Breast epithelium (tissue), 4 donors: ENCODE measurements at regions not wholly inside any gene's neighbourhood (a gene's known extent, or its start where the extent isn't known, plus 50 kb on each side); places are given as distances from the start of the nearest gene placed in this dataset.

Experiments
- DNase-seq, 2 donors: peaks; one replicate each; pipeline ENCODE4 v3.0.0-alpha.2; 2019; ENCODE audit warnings: low spot score in 2 of 2
- H3K27ac ChIP-seq, 2 donors: fragments of 200-600 bp; sonication (generic) in 1 of 2; one replicate each; pipeline ENCODE4 v1.5.1; 2016 to 2019; ENCODE audit warnings: mild to moderate bottlenecking in 1 of 2
- H3K27me3 ChIP-seq, 2 donors: fragments of 200-600 bp; sonication (generic) in 1 of 2; one replicate each; pipeline versions ENCODE4 v1.5.1 to v1.6.0; 2017 to 2019; ENCODE audit warnings: control low read depth in 1 of 2, mild to moderate bottlenecking in 1 of 2
- H3K36me3 ChIP-seq: fragments of 200-600 bp; one replicate; pipeline ENCODE4 v1.5.1; 2019
- H3K4me1 ChIP-seq, 2 donors: fragments of 200-600 bp; sonication (generic); one replicate each; pipeline ENCODE4 v1.5.1; 2016 to 2019; ENCODE audit warnings: control low read depth in 1 of 2
- H3K4me3 ChIP-seq, 3 donors: fragments of 200-600 bp; sonication (generic); 1 replicate in 2 of 3; 2 replicates in 1 of 3; pipeline ENCODE4 v1.5.1; 2016 to 2019; ENCODE audit warnings: mild to moderate bottlenecking in 3 of 3, moderate library complexity in 2 of 3
- H3K9me3 ChIP-seq, 2 donors: fragments of 200-600 bp; sonication (generic) in 1 of 2; one replicate each; pipeline ENCODE4 v1.5.1; 2016 to 2019; ENCODE audit warnings: control low read depth in 1 of 2
- POLR2A ChIP-seq: fragments of 450-650 bp; IDR thresholded peaks from one replicate; pipeline ENCODE4 v1.6.1; 2016; ENCODE audit warnings: antibody characterized with exemption, mild to moderate bottlenecking, moderate library complexity
- POLR2AphosphoS5 ChIP-seq, 3 donors: sonication (generic); formaldehyde crosslinking; IDR thresholded peaks; one replicate each; pipeline ENCODE4 v1.6.1; 2017; ENCODE audit warnings: antibody characterized with exemption in 3 of 3
- intact Hi-C: fragments of 100-400 bp; cut with DNase I; formaldehyde crosslinking; loops from one replicate; pipeline ENCODE4 v1.15.1; 2023; ENCODE audit warnings: low total_unique reads
- TF ChIP-seq, protein P1 (sequence below), 3 donors: fragments of 450-650 bp; IDR thresholded peaks; one replicate each; pipeline ENCODE4 v1.5.1; 2016 to 2017; ENCODE audit warnings: antibody characterized with exemption in 3 of 3, mild to moderate bottlenecking in 3 of 3, moderate library complexity in 3 of 3

DNA sequence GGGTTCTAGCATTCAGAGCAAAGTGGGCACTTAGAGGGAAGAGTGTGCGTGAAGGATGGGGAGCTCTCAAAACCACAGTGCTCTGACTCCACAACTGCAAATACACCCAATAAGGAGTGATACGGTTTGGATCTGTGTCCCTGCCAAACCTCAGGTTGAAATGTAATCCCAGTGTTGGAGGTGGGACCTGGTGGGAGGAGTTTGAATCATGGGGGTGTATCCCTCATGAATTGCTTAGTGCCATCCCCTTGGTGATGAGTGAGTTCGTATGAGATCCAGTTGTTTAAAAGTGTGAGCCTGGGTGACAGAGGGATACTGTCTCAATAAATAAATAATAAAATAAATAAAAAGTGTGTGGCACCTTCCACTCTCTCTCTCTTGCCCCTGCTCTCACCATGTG is 50.3 kb upstream of the CCDC85A start:
- no peaks in the 10 kb centered on the region for H3K36me3 ChIP-seq
- intact Hi-C loops = no loop called here
- no peak overlapping the region for H3K4me3 ChIP-seq
- H3K27me3 ChIP-seq = no peaks in the 10 kb centered on the region
- H3K4me1 ChIP-seq = no peaks in the 10 kb centered on the region
- DNase-seq = no peak
- TF ChIP-seq, protein P1, sequence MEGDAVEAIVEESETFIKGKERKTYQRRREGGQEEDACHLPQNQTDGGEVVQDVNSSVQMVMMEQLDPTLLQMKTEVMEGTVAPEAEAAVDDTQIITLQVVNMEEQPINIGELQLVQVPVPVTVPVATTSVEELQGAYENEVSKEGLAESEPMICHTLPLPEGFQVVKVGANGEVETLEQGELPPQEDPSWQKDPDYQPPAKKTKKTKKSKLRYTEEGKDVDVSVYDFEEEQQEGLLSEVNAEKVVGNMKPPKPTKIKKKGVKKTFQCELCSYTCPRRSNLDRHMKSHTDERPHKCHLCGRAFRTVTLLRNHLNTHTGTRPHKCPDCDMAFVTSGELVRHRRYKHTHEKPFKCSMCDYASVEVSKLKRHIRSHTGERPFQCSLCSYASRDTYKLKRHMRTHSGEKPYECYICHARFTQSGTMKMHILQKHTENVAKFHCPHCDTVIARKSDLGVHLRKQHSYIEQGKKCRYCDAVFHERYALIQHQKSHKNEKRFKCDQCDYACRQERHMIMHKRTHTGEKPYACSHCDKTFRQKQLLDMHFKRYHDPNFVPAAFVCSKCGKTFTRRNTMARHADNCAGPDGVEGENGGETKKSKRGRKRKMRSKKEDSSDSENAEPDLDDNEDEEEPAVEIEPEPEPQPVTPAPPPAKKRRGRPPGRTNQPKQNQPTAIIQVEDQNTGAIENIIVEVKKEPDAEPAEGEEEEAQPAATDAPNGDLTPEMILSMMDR (IDR thresholded peaks at IDR 0.05) = no peak
- TF ChIP-seq POLR2A = no peak
- no peak for TF ChIP-seq POLR2AphosphoS5 (IDR thresholded peaks at IDR 0.05)
- no peak overlapping the region for H3K27ac ChIP-seq
- H3K9me3 ChIP-seq = no peaks in the 10 kb centered on the region

DNA sequence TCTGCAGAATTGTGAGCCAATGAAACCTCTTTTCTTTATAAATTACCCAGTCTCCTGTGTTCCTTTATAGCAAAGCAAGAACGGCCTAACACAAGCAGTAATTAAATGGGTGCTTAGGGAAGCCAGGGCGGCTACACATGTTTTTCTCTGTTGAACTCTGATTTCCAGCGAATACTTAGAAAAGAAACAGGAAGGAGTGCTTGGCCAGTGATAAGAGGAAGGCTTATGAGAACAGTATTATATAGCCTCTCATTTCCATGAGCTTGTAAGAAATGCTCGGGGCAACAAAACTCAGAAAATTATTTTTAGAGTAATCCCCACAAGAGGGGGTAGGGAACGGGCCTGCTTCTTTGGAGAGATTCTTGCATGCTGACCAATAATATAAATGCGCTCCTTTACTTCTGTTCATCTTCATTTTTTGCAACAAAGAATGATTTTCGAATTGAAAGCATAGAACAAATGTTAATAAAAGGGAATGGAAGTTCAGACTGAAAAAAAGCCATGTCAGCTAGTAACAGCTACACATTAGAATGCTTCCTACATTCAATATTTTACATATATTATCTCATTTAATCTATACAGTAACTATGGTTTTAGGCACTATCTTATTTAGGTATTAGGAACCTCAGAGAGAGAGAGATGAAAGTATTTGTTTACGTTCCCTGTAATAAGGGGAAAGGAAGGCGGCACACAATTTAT is 49.7 kb upstream of the CCDC85A start:
- Histone ChIP-seq H3K27me3 (no peaks in the 10 kb centered on the region), H3K4me1 (no peaks in the 10 kb centered on the region), H3K4me3 (no peak overlapping the region), H3K27ac (no peak overlapping the region), H3K36me3 (no peaks in the 10 kb centered on the region), H3K9me3 (no peaks in the 10 kb centered on the region)
- no peak for DNase-seq
- intact Hi-C loops = no loop called here
- TF ChIP-seq POLR2A (no peak), POLR2AphosphoS5 (IDR thresholded peaks at IDR 0.05) (no peak)
- TF ChIP-seq, protein P1 (IDR thresholded peaks at IDR 0.05) = no peak
